ENCODE measurements at regions not wholly inside any gene's neighbourhood (a gene's known extent, or its start where the extent isn't known, plus 50 kb on each side); places are given as distances from the start of the nearest gene placed in this dataset.

GRCh38 chr18:29449424-29449823 is 1272.5 kb upstream of the CDH2 start (continued):
- TF ChIP-seq ZNF687 (CRISPR knock-in tag; IDR thresholded peaks at IDR 0.05) (no peak), RXRA (CRISPR knock-in tag; IDR thresholded peaks at IDR 0.05) (no peak), GATA4 (IDR thresholded peaks at IDR 0.05; ENCODE audit: borderline replicate concordance, low read depth) (no peak), RFX3 (CRISPR knock-in tag; IDR thresholded peaks at IDR 0.05) (no peak), ZNF609 (CRISPR knock-in tag; IDR thresholded peaks at IDR 0.05; ENCODE audit: borderline replicate concordance) (no peak), BRD4 (CRISPR knock-in tag; IDR thresholded peaks at IDR 0.05) (no peak), PAXIP1 (CRISPR knock-in tag; conservative IDR thresholded peaks at IDR 0.05) (no peak), ONECUT2 (CRISPR knock-in tag; IDR thresholded peaks at IDR 0.05) (no peak)
- TF ChIP-seq, protein P1, sequence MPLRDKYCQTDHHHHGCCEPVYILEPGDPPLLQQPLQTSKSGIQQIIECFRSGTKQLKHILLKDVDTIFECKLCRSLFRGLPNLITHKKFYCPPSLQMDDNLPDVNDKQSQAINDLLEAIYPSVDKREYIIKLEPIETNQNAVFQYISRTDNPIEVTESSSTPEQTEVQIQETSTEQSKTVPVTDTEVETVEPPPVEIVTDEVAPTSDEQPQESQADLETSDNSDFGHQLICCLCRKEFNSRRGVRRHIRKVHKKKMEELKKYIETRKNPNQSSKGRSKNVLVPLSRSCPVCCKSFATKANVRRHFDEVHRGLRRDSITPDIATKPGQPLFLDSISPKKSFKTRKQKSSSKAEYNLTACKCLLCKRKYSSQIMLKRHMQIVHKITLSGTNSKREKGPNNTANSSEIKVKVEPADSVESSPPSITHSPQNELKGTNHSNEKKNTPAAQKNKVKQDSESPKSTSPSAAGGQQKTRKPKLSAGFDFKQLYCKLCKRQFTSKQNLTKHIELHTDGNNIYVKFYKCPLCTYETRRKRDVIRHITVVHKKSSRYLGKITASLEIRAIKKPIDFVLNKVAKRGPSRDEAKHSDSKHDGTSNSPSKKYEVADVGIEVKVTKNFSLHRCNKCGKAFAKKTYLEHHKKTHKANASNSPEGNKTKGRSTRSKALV (CRISPR knock-in tag; IDR thresholded peaks at IDR 0.05): no peak
